HCT116 (cell line): ENCODE measurements at regions not wholly inside any gene's neighbourhood (a gene's known extent, or its start where the extent isn't known, plus 50 kb on each side); places are given as distances from the start of the nearest gene placed in this dataset.
"Not testable (repeated sequence)": the region's sequence is repeated elsewhere in the genome, so short reads cannot be mapped to it uniquely, and the experiment has no call there.

Experiments
- CBX3 ChIP-seq: IDR thresholded peaks from 2 replicates; pipeline ENCODE4 v1.6.1; 2012; ENCODE audit warnings: low read depth
- POLR2A ChIP-seq: IDR thresholded peaks from 2 replicates; pipeline ENCODE4 v1.7.0; 2011; ENCODE audit warnings: borderline replicate concordance; ENCODE audit not compliant: insufficient read depth, insufficient read length; ENCODE audit errors: extremely low read depth
- RAD21 ChIP-seq: IDR thresholded peaks from 2 replicates; pipeline ENCODE4 v1.6.1; 2012; ENCODE audit warnings: low read depth, mild to moderate bottlenecking
- SP1 ChIP-seq: IDR thresholded peaks from 2 replicates; pipeline ENCODE4 v1.6.1; 2012; ENCODE audit warnings: low read depth
- ZBTB33 ChIP-seq: IDR thresholded peaks from 2 replicates; pipeline ENCODE4 v1.6.1; 2011; ENCODE audit warnings: mild to moderate bottlenecking, low read length, moderate library complexity; ENCODE audit not compliant: insufficient replicate concordance; ENCODE audit errors: extremely low read depth
- ZNF274 ChIP-seq: fragments of 200-500 bp; sonication (Bioruptor generic); IDR thresholded peaks from 2 replicates; pipeline ENCODE4 v1.6.1; 2014; ENCODE audit warnings: mild to moderate bottlenecking, low read depth, low read length, inconsistent platforms
- TF ChIP-seq, protein P1 (sequence below), 3 experiments: fragments of 200-600 bp in 1 of 3; sonication (generic) in 1 of 3; IDR thresholded peaks in 2 of 3; conservative IDR thresholded peaks in 1 of 3; 2 replicates each; pipeline ENCODE4 v1.5.1; 2012 to 2017; ENCODE audit warnings: low read depth in 2 of 3, low read length in 2 of 3, antibody characterized with exemption in 1 of 3, borderline replicate concordance in 1 of 3, control low read depth in 1 of 3, mild to moderate bottlenecking in 1 of 3, mixed read lengths in 1 of 3, mixed run types in 1 of 3, moderate library complexity in 1 of 3; ENCODE audit not compliant: insufficient read depth in 1 of 3

- TF ChIP-seq RAD21, ZBTB33, SP1, CBX3, POLR2A, ZNF274: not testable (repeated sequence)
- TF ChIP-seq, protein P1, sequence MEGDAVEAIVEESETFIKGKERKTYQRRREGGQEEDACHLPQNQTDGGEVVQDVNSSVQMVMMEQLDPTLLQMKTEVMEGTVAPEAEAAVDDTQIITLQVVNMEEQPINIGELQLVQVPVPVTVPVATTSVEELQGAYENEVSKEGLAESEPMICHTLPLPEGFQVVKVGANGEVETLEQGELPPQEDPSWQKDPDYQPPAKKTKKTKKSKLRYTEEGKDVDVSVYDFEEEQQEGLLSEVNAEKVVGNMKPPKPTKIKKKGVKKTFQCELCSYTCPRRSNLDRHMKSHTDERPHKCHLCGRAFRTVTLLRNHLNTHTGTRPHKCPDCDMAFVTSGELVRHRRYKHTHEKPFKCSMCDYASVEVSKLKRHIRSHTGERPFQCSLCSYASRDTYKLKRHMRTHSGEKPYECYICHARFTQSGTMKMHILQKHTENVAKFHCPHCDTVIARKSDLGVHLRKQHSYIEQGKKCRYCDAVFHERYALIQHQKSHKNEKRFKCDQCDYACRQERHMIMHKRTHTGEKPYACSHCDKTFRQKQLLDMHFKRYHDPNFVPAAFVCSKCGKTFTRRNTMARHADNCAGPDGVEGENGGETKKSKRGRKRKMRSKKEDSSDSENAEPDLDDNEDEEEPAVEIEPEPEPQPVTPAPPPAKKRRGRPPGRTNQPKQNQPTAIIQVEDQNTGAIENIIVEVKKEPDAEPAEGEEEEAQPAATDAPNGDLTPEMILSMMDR (IDR thresholded peaks at IDR 0.05 in 2 of 3, conservative IDR thresholded peaks at IDR 0.05 in 1 of 3; ENCODE audit: borderline replicate concordance in 1 of 3, insufficient read depth in 1 of 3, low read depth in 2 of 3, low read length in 2 of 3), result not testable (repeated sequence)
These were observed 413.3 kb upstream of the ST8SIA4 start for GRCh38 chr5:101316401-101316800.
